HG03439 (cell line): ENCODE measurements at regions not wholly inside any gene's neighbourhood (a gene's known extent, or its start where the extent isn't known, plus 50 kb on each side); places are given as distances from the start of the nearest gene placed in this dataset.
"Not testable (repeated sequence)": the region's sequence is repeated elsewhere in the genome, so short reads cannot be mapped to it uniquely, and the experiment has no call there.

ENCODE experiments used
- ATAC-seq: cut with Tn5 transposase; IDR thresholded peaks from one replicate; pipeline ENCODE4 v1.9.1; 2021; ENCODE audit warnings: mild to moderate bottlenecking, moderate library complexity; ENCODE audit not compliant: unreplicated experiment

DNA sequence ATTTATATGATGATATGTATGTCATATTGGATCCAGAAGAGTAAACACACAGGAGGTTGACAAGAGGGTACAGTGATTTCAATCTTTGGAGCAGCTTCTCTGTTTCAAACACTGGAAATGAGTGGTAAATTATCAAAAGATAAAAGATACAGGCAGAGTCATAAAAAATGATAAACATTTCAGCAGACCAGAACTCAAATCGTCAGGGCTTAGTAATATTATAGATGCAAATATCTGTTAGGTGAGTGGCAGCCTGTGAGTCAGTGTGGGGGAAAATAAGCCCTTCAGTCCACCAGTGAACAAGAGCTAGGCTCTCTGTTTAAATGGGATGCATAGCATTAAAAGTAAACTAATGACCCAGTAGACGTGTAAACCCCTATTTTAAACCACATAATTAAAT lies 1378.1 kb downstream of the EFNA5 start:
- ATAC-seq, result no peak

DNA sequence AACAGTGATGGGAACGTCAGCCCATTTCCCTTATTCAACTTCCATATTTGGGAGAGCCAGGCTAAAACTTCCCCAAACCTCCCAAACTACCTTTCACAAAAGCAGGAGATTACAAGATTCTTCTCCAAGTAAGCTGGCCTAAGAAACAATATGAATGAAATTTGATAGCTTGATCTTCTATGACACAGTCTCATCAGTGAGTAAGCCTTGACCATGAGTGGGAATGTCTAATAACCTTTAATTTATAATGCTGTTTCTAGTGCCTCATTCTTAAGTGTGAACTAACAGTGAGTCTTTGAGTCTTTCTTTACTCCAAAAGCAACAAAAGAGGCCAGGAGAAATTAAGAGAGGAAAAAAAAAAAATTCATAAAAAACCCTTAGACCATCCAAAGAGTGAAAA lies 1379.9 kb downstream of the EFNA5 start:
- ATAC-seq, result no peak

DNA sequence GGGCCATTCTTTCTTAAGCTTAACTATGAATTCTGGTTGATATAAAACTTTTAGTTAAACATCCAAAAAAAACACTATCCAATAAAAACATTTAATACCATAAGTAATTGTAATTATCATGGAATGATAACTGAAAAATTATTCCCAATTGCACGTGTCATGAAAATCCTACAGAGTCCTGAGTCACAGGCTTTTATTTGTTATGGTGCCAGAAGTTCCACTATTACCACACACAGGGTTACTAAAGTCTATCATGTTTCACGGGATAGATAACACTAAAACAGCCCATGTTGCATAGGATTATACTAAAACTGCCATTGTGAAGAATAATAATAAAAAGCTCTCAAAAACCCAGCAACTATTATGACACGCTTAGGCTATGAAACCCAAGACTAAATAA lies 1381.8 kb downstream of the EFNA5 start:
- no peak for ATAC-seq

DNA sequence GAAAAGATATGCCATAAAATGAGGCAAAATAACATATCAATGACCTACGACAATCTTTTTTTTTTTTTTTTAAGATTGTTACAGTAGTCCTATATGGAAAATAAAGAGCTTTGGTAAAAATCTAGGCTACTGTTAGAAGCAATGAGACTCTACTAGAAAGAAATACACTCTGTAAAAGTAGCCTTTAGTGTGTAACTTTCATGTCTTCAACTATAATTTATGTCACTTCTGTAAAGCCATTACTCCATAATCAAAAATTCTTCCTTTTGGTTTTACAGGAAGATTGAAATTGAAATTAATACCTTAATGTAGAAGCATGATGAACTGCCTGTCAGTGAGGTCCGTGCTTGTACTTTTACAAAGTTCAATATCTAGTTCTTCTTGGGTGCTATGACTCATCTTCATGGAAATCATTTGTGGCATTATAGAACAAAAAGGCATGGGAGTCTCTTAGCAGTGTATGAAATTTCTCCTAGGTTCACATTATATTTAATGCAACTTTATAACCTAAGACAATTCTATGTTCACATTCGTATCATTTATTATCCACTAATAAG lies 1393.1 kb downstream of the EFNA5 start:
- no peak for ATAC-seq

DNA sequence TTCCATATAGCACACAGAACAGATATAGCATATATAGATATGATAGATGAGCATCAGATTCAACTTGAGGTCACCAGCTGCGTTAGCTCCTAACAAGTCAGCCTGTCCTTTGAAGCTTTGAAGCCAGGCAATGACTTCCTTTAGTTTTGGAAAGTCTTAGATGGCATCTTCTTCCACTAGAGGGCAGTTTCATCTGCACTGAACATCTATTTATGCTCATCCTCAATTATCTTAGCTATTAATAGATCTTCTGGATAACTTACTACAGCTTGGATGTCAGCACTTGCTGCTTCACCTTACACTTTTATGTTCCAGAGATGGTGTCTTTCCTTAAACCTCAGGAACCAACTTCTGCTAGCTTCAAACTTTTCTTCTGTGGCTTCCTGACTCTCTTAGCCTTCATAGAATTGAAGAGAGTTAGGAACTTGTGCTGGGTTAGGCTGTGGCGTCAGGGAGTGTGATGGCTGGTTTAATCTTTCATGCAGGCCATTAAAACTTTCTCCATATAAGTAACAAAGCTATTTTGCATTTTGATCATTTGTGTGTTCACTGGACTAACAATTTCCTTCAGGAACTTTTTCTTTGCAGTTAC lies 1401.4 kb downstream of the EFNA5 start:
- ATAC-seq, result no peak

DNA sequence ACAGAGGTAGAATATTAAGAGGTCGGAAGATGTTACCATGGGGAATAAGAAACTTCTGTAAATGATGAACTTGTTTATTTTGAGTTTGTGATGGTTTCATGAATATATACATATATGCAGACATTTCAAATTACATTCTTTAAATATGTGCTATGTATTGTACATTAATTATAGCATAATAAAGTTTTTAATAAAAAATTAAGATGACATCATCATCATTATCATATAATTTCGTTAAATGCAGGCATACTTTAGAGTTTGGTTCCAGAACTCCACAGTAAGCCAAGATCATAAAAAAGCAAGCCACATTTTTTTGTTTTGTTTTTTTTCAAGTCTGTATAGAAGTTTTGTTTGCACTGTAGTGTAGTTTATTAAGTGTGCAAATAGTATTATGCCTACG lies 1403.5 kb downstream of the EFNA5 start:
- ATAC-seq, result no peak

DNA sequence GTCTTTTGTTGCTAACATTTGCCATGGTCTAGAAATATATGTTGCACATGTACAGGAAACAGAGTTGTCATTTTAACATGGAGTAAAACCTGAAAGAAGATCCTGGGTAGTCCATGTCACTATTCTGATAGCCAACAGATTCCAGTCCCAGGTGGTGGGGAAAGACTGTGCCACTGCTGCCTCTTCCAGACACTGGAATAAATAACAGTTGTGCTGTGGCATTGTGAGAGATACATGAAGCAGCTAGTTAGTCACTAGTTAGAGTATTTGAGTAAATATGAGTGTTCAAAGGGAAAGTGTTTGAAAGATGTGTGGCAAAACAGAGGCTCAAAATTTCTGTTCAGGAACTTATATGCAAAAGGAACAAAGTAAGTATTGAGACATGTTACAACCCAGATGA lies 1408.3 kb downstream of the EFNA5 start:
- ATAC-seq, result no peak

DNA sequence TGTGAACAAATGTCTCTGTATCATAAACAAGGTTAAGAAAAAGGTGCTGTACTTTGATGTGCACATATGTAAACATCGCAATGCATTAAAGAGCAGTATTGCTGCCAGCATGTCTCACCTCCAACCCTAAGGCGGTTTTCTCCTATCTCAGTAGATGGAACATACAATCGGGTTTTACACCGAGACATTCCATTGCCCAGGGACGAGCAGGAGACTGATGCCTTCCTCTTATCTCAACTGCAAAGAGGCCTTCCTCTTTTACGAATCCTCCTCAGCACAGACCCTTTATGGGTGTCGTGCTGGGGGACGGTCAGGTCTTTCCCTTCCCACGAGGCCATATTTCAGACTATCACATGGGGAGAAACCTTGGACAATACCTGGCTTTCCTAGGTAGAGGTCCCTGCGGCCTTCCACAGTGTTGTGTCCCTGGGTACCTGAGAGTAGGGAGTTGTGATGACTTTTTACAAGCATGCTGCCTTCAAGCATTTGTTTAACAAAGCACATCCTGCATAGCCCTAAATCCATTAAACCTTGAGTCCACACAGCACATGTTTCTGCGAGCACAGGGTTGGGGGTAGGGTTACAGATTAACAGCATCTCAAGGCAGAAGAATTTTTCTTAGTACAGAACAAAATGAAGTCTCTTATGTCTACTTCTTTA lies 1411.2 kb downstream of the EFNA5 start:
- not testable (repeated sequence) for ATAC-seq

DNA sequence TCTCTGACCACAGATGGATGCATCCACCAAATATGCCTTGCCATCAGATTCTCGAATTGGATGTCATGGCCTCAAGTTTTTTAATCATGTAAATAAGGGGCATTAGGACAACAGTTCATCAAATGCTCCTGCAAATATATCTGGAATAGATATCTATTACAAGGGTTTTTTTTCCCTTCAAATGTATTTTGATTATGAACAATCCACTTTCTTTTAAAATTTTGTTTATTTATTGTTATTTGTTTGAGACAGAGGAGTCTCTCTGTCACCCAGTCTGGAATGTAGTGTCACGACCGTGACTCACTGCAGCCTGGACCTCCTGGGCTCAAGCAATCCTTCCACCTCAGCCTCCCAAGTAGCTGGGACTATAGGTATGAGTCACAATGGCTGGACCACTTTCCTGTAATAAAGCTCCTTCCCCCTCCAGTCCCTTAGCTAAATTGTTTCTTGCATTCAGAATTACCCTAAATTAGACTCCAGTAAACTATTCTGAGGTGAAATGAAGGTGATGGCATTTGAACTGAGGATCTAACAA lies 1412.1 kb downstream of the EFNA5 start:
- no peak for ATAC-seq

DNA sequence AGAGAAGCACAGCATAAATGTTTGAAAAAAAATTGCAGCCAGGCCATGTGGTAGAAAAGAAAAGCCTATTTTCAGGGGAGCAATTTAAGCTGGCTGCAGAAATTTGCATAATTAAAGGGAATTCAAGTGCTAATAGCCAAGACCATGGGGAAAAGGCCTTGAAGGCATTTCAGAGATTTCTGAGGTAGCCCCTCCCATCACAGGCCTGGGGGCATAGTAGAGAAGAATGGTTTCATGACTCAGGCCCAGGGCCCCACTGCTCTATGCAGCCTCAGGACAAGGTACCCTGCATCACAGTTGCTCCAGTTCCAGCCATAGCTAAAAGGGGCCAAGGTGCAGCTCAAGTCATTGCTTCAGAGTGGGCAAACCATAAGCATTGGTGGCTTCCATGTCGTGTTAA lies 1416.0 kb downstream of the EFNA5 start:
- no peak for ATAC-seq

DNA sequence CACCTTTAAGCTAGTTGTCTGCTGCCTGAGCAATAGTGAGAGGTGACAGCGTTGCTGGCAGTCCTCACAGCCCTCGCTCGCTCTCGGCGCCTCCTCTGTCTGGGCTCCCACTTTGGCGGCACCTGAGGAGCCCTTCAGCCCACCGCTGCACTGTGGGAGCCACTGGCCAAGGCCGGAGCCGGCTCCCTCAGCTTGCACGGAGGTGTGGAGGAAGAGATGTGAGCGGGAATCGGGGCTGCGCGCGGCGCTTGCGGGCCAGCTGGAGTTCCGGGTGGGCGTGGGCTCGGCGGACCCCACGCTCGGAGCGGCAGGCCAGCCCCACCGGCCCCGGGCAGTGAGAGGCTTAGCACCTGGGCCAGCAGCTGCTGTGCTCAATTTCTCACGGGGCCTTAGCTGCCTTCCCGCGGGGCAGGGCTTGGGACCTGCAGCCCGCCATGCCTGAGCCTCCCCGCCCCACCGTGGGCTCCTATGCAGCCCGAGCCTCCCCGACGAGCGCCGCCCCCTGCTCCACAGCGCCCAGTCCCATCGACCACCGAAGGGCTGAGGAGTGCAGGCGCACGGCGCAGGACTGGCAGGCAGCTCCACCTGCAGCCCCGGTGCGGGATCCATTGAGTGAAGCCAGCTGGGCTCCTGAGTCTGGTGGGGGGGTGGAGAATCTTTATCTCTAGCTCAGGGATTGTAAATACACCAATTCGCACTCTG lies 1424.5 kb downstream of the EFNA5 start:
- ATAC-seq, result not testable (repeated sequence)

DNA sequence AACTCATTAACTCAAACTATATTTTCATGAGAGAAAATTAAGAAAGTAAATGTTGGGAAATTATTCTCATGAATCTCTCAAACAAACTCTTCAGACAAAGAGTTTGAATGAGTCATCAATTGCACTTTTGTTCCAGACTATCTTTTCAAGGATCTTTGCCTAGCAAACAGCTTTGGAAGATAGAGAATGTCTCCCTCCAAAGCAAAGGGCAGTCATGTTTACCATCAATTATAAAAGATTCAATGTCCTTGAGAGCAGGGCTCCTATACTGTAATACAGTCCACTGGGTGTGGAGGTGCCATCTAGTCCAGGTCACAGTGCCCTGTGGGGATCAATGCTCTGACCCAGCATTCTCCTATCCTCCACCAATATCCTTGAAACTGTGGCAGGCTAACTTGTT lies 1429.3 kb downstream of the EFNA5 start:
- ATAC-seq, result no peak

DNA sequence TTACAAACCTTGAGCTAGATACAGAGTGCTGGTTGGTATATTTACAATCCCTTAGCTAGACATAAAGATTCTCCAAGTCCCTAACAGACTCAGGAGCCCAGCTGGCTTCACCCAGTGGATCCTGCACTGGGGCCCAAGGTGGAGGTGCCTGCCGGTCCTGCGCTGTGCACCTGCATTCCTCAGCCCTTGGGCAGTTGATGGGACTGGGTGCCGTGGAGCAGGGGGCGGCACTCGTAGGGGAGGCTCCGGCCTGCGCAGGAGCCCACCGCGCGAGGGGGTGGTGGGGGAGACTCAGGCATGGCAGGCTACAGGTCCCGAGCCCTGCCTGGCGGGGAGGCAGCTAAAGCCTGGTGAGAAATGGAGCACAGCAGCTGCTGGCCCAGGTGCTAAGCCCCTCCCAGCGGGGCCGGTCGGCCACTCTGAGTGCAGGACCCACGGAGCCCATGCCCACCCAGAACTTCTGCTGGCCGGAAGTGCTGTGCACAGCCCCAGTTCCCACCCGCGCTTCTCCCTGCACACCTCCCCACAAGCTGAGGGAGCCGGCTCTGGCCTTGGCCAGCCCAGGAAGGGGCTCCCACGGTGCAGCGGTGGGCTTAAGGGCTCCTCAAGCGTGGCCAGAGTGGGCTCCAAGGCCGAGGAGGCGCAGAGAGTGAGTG lies 1464.7 kb downstream of the EFNA5 start:
- no peak for ATAC-seq

DNA sequence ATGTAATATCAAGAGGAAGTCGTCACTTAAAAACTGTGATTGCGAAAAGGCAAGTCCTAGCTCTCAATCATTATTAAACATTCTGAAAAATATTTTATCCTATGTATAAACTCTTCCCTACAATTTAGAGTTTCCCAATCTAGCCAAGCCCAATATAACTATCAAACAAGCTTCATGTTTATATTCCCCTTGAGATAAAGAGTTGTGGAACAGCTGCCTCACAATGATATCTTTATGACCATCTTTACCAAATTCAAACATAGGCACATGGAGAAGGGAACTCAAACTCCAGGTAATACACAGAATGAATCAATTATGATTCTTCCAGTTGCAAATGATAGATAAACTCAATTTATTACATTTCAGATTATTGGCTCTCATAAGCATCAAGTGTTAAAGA lies 1468.7 kb downstream of the EFNA5 start:
- no peak for ATAC-seq

DNA sequence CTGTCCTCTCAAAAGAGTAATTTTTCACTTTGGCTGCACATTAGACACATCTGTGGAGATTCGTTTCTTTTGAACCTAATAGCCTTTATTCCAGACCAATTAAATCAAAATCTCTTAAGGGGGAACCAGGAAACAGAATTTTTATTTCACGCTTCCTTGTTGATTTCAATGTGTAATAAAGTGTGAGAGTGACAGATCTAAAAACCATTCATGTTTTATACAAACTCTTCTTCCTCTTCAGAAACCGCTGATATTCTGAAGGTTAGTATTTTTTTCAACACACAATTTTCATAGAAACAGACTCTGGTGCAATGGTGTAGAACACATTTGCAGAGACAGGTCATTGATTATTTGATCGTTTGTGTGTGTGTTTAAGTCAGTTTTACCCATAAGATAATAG lies 1469.8 kb downstream of the EFNA5 start:
- ATAC-seq, result no peak

DNA sequence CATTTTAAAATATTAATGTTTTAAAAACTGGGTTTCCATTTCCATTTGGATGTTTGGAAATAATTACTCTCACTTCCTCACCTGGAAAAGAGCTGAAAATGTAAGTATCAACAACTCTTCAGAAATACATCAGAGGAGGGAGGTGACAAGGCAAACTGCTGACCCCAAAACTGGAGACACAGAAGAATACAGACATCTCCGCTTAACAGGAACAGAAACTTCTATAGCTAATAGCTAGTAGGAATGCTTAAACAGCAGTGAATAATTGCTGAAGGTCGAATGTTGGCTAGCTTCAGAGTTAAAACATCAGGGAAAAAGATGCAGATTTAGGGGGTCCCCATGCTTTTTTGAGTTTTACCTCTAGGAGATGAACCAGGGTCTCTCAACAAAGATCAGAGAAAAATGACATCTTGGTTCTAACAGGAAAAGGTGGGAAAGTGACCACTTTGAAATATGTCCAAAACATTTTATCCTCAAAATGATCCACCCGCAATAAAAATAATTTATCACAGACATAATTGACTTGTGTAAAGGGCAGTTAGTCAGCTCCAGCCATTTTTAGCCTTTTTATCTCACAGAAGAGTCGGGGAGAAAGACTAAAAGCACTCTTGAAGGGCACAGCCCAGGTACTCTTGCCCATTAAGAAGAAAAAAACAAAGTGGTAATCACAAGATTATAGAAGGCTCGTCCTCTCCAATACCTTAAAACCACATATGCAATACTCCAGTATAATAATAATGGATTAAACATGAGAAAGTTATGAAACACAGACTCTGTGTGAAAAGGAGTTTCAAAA lies 1474.9 kb downstream of the EFNA5 start:
- no peak for ATAC-seq

DNA sequence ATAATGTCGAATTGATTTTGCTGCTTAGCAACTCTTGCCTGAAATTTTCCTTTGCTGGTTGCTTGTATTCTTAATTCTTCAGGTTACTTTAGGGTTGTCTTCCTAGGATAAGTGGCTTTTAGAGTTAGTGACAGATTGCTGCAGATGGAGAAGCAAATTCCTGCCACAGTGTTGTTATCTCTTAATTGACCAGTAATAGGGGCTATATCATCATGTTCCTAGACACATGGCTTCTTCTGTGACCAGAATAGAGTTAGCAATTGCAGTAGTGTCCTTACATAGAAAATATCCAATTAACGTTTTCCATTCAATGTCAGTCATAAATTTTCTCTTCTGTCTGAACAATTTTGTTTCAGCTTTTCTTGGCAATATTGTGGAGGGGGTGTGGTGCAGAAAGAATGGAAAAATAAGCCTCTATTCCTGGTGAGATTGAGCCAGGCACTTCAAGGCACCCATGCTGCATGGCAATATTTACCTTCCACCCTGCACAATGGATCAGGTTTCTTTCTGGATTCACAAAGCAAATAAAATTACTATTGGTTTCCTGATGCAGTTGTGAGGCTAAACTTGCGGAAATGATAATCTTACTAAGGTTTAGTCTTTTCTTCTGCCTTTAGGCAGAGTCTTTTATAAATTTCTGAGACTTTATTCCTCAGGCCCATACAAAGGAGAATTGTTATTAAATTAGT lies 1481.5 kb downstream of the EFNA5 start:
- ATAC-seq, result no peak

DNA sequence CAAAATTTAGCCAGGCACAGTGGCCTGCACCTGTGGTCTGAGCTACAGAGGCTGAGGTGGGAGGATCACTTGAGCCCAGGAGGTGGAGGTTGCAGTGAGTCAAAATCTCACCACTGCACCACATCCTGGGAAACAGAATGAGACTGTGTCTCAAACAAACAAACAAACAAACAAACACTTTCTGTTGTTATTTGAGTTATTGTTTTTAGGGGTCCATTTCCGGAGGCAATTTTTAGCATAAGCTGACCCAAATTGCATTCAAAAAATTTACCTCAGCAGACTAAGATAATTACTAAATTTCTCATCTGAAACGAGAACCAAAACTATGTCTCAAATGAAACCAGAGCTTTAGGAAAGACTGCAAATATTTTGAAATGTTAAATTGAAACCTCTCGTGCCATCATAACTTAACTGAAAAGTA lies 1485.1 kb downstream of the EFNA5 start:
- ATAC-seq, result peak; percentile 82

DNA sequence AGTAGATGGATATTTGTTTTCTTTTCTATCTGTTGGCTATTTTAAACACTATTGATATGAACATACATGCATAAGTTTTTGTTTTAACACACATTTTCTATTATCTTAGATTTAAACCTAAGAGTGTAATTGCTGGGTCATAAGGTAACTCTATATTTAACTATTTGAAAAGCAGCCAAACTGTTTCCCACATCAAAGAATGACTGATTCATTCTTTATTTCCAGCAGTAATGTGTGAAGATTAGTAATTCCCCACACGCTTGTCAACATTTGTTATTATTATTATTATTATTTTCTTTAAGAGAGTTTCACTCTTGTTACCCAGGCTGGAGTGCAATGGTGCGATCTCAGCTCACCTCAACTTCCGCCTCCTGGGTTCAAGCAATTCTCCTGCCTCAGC lies 1495.8 kb downstream of the EFNA5 start:
- no peak for ATAC-seq
